WTC11 (cell line): ENCODE measurements at regions not wholly inside any gene's neighbourhood (a gene's known extent, or its start where the extent isn't known, plus 50 kb on each side); places are given as distances from the start of the nearest gene placed in this dataset.
A peak's percentile ranks its signal among the peaks of the same experiment; 100 is the strongest.

Experiments
- ATAC-seq: fragments of 200-7000 bp; cut with Tn5 transposase; 2 replicates; pipeline ENCODE4 v1.10.0; 2021; ENCODE audit warnings: mild to moderate bottlenecking, moderate library complexity
- CTCF ChIA-PET: fragments of 300-600 bp; sonication (Branson Sonifier 250); formaldehyde crosslinking; loops from one replicate; lab custom pipeline; 2021; ENCODE audit warnings: antibody characterized with exemption; lab: Charles Lee
- POLR2A ChIA-PET: fragments of 350-600 bp; sonication (Branson Sonifier 250); formaldehyde crosslinking; loops from one replicate; lab custom pipeline; 2021; ENCODE audit warnings: antibody characterized with exemption; lab: Charles Lee
- DNase-seq: peaks from one replicate; pipeline ENCODE4 v3.0.0; 2021; ENCODE audit warnings: low spot score
- H3K27ac Mint-ChIP-seq: 2 replicates; pipeline ENCODE4 v1.8.0; 2021; ENCODE audit warnings: mixed read lengths
- H3K27me3 Mint-ChIP-seq: 2 replicates; pipeline ENCODE4 v1.8.0; 2021; ENCODE audit warnings: low read depth, mild to moderate bottlenecking, moderate library complexity, mixed read lengths
- H3K36me3 Mint-ChIP-seq: 2 replicates; pipeline ENCODE4 v1.8.0; 2021; ENCODE audit warnings: mixed read lengths
- H3K4me1 Mint-ChIP-seq: 2 replicates; pipeline ENCODE4 v1.8.0; 2022; ENCODE audit warnings: mixed read lengths
- H3K4me3 Mint-ChIP-seq: 2 replicates; pipeline ENCODE4 v1.8.0; 2021; ENCODE audit warnings: mild to moderate bottlenecking, moderate library complexity, mixed read lengths
- H3K9me3 Mint-ChIP-seq: 2 replicates; pipeline ENCODE4 v1.8.0; 2021; ENCODE audit warnings: mixed read lengths
- CREB1 ChIP-seq: sonication (generic); formaldehyde crosslinking; IDR thresholded peaks from 2 replicates; pipeline ENCODE4 v1.8.0; 2023; ENCODE audit warnings: mild to moderate bottlenecking, missing genetic modification reagents
- ELF4 ChIP-seq: sonication (generic); formaldehyde crosslinking; IDR thresholded peaks from 2 replicates; pipeline ENCODE4 v1.8.1; 2022; ENCODE audit warnings: low read depth, mild to moderate bottlenecking, moderate library complexity, missing genetic modification reagents
- EMX1 ChIP-seq: fragments of 250-450 bp; sonication (Bioruptor Pico); IDR thresholded peaks from 2 replicates; pipeline ENCODE4 v1.8.0; 2021; ENCODE audit warnings: mild to moderate bottlenecking
- GRHL2 ChIP-seq: fragments of 250-450 bp; sonication (Bioruptor Pico); IDR thresholded peaks from 2 replicates; pipeline ENCODE4 v1.8.0; 2022; ENCODE audit warnings: mild to moderate bottlenecking, moderate library complexity; ENCODE audit not compliant: insufficient replicate concordance, severe bottlenecking
- IRF1 ChIP-seq: sonication (generic); formaldehyde crosslinking; IDR thresholded peaks from 2 replicates; pipeline ENCODE4 v1.8.0; 2023; ENCODE audit warnings: missing genetic modification reagents
- IRF2 ChIP-seq: sonication (generic); formaldehyde crosslinking; IDR thresholded peaks from 2 replicates; pipeline ENCODE4 v1.8.0; 2022; ENCODE audit warnings: low read depth, missing genetic modification reagents, borderline replicate concordance
- JUN ChIP-seq: sonication (generic); formaldehyde crosslinking; IDR thresholded peaks from 2 replicates; pipeline ENCODE4 v1.8.0; 2023; ENCODE audit warnings: mild to moderate bottlenecking, missing genetic modification reagents
- KAT7 ChIP-seq: sonication (generic); formaldehyde crosslinking; IDR thresholded peaks from 2 replicates; pipeline ENCODE4 v1.8.1; 2023; ENCODE audit warnings: missing genetic modification reagents, mild to moderate bottlenecking, borderline replicate concordance
- MXD4 ChIP-seq: fragments of 250-450 bp; sonication (Bioruptor Pico); IDR thresholded peaks from 2 replicates; pipeline ENCODE4 v1.8.0; 2021; ENCODE audit warnings: mild to moderate bottlenecking, moderate library complexity, borderline replicate concordance
- NFATC4 ChIP-seq: fragments of 250-450 bp; sonication (Bioruptor Pico); IDR thresholded peaks from 2 replicates; pipeline ENCODE4 v1.9.0; 2021; ENCODE audit warnings: mild to moderate bottlenecking
- NR1H2 ChIP-seq: sonication (generic); formaldehyde crosslinking; IDR thresholded peaks from 2 replicates; pipeline ENCODE4 v1.9.0; 2021; ENCODE audit warnings: mild to moderate bottlenecking, moderate library complexity, missing genetic modification reagents
- OVOL2 ChIP-seq: fragments of 250-450 bp; sonication (Bioruptor Pico); IDR thresholded peaks from 2 replicates; pipeline ENCODE4 v1.9.0; 2021; ENCODE audit warnings: mild to moderate bottlenecking, borderline replicate concordance
- TCF7 ChIP-seq: sonication (generic); formaldehyde crosslinking; IDR thresholded peaks from 2 replicates; pipeline ENCODE4 v1.8.0; 2022; ENCODE audit warnings: mild to moderate bottlenecking, low read depth, missing genetic modification reagents, moderate library complexity
- ZNF121 ChIP-seq: sonication (generic); formaldehyde crosslinking; IDR thresholded peaks from 2 replicates; pipeline ENCODE4 v1.8.0; 2023; ENCODE audit warnings: missing genetic modification reagents
- ZNF219 ChIP-seq: sonication (generic); formaldehyde crosslinking; IDR thresholded peaks from 2 replicates; pipeline ENCODE4 v1.8.0; 2023; ENCODE audit warnings: missing genetic modification reagents, mild to moderate bottlenecking, borderline replicate concordance
- ZNF281 ChIP-seq: sonication (generic); formaldehyde crosslinking; IDR thresholded peaks from 2 replicates; pipeline ENCODE4 v1.8.0; 2023; ENCODE audit warnings: mild to moderate bottlenecking, missing genetic modification reagents
- TF ChIP-seq, protein P1 (sequence below): sonication (generic); formaldehyde crosslinking; IDR thresholded peaks from 2 replicates; pipeline ENCODE4 v1.8.1; 2022; ENCODE audit warnings: low read depth, mild to moderate bottlenecking, moderate library complexity, missing genetic modification reagents, borderline replicate concordance
- TF ChIP-seq, protein P2 (sequence below): sonication (generic); formaldehyde crosslinking; IDR thresholded peaks from 2 replicates; pipeline ENCODE4 v1.8.0; 2022; ENCODE audit warnings: mild to moderate bottlenecking, missing genetic modification reagents
- TF ChIP-seq, protein P3 (sequence below): sonication (generic); formaldehyde crosslinking; IDR thresholded peaks from 2 replicates; pipeline ENCODE4 v1.8.0; 2023; ENCODE audit warnings: missing genetic modification reagents, mild to moderate bottlenecking, borderline replicate concordance

DNA sequence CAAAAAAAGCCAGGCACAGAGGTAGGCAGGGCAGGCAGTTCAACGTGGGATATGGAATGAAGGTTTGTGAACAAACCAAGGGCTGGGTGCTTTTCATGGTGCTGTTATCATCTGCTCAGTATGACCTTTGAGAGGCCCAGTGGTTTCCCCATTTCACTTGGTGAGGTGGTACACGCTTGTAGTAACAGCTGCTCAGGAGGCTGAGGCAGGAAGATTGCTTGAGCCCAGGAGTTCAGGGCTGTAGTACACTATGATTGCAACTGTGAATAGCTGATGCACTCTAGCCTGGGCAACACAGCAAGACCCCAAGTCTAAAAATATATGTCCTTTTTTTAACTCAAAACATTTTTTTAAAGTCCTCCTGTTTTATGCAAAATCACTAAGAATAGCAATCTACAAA, 174.8 kb downstream of the ENC1 start:
- no peak for ATAC-seq
- Mint-ChIP-seq H3K4me1 (peaks cover 14% of the 10 kb centered on the region), H3K9me3 (peaks cover 5% of the 10 kb centered on the region), H3K36me3 (no peaks in the 10 kb centered on the region)
- CTCF ChIA-PET = no interaction called here
- TF ChIP-seq NFATC4 (CRISPR knock-in tag) = no peak
- peak; percentile 81; the same call in 1 of the 2 replicates for TF ChIP-seq ZNF121 (CRISPR knock-in tag)
- TF ChIP-seq, all 79 proteins: peak for 1
- DNase-seq = no peak
- no peaks in the 10 kb centered on the region for H3K27me3 Mint-ChIP-seq
- H3K4me3 Mint-ChIP-seq = no peak overlapping the region
- POLR2A ChIA-PET = no interaction called here
- no peak overlapping the region for H3K27ac Mint-ChIP-seq

GRCh38 chr5:74464512-74465209, 175.9 kb downstream of the ENC1 start:
- Mint-ChIP-seq H3K4me1 (peaks cover 12% of the 10 kb centered on the region), H3K27ac (no peak overlapping the region; the same call in 1 of the 2 replicates)
- no peak for ATAC-seq
- TF ChIP-seq EMX1 = no peak
- no peak for TF ChIP-seq MXD4 (CRISPR knock-in tag)
- TF ChIP-seq, protein P1, sequence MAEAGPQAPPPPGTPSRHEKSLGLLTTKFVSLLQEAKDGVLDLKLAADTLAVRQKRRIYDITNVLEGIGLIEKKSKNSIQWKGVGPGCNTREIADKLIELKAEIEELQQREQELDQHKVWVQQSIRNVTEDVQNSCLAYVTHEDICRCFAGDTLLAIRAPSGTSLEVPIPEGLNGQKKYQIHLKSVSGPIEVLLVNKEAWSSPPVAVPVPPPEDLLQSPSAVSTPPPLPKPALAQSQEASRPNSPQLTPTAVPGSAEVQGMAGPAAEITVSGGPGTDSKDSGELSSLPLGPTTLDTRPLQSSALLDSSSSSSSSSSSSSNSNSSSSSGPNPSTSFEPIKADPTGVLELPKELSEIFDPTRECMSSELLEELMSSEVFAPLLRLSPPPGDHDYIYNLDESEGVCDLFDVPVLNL = no peak
- TF ChIP-seq KAT7 (CRISPR knock-in tag) = no peak
- TF ChIP-seq, protein P2, sequence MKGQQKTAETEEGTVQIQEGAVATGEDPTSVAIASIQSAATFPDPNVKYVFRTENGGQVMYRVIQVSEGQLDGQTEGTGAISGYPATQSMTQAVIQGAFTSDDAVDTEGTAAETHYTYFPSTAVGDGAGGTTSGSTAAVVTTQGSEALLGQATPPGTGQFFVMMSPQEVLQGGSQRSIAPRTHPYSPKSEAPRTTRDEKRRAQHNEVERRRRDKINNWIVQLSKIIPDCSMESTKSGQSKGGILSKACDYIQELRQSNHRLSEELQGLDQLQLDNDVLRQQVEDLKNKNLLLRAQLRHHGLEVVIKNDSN (CRISPR knock-in tag) = no peak
- no peak for TF ChIP-seq NR1H2 (CRISPR knock-in tag)
- no peak for TF ChIP-seq CREB1 (CRISPR knock-in tag)
- no peak for TF ChIP-seq ZNF121 (CRISPR knock-in tag)
- no peak for TF ChIP-seq TCF7 (CRISPR knock-in tag)
- TF ChIP-seq, protein P3, sequence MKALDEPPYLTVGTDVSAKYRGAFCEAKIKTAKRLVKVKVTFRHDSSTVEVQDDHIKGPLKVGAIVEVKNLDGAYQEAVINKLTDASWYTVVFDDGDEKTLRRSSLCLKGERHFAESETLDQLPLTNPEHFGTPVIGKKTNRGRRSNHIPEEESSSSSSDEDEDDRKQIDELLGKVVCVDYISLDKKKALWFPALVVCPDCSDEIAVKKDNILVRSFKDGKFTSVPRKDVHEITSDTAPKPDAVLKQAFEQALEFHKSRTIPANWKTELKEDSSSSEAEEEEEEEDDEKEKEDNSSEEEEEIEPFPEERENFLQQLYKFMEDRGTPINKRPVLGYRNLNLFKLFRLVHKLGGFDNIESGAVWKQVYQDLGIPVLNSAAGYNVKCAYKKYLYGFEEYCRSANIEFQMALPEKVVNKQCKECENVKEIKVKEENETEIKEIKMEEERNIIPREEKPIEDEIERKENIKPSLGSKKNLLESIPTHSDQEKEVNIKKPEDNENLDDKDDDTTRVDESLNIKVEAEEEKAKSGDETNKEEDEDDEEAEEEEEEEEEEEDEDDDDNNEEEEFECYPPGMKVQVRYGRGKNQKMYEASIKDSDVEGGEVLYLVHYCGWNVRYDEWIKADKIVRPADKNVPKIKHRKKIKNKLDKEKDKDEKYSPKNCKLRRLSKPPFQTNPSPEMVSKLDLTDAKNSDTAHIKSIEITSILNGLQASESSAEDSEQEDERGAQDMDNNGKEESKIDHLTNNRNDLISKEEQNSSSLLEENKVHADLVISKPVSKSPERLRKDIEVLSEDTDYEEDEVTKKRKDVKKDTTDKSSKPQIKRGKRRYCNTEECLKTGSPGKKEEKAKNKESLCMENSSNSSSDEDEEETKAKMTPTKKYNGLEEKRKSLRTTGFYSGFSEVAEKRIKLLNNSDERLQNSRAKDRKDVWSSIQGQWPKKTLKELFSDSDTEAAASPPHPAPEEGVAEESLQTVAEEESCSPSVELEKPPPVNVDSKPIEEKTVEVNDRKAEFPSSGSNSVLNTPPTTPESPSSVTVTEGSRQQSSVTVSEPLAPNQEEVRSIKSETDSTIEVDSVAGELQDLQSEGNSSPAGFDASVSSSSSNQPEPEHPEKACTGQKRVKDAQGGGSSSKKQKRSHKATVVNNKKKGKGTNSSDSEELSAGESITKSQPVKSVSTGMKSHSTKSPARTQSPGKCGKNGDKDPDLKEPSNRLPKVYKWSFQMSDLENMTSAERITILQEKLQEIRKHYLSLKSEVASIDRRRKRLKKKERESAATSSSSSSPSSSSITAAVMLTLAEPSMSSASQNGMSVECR = no peak
- TF ChIP-seq, all 79 proteins: peak for 0
- H3K9me3 Mint-ChIP-seq = peaks cover 5% of the 10 kb centered on the region
- H3K4me3 Mint-ChIP-seq = no peak overlapping the region
- DNase-seq = no peak
- H3K36me3 Mint-ChIP-seq = no peaks in the 10 kb centered on the region
- CTCF ChIA-PET = interaction anchor here (0.6 to 0.8 kb wide), 3 partner anchors 55 to 162 kb away, joined by 3 to 4 read pairs (median 4); no protein-coding TSS in a partner anchor
- H3K27me3 Mint-ChIP-seq = no peaks in the 10 kb centered on the region
- POLR2A ChIA-PET = interaction anchor here (0.6 kb wide), 1 partner anchor 71 kb away, joined by 5 read pairs; no protein-coding TSS in a partner anchor

DNA sequence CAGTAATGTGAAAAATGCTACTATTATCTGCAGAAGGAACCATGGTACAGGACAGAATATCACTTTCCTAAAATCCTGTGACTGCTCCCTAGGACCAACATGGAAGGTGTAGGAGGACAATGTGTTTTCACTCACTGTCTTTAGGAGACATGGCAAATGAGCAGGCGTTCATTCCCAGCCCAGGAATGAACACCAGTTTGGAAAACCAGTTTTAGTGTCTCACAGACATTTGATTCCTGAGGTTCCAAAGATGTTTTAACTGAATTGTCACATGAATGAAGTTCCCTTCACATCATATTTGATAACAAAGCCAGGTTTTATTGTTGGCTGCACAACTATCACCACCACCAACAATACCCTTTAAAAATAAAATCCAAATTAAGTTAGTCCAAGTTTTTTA, 178.2 kb downstream of the ENC1 start:
- no peak for DNase-seq
- no peak overlapping the region for H3K27ac Mint-ChIP-seq
- no peaks in the 10 kb centered on the region for H3K36me3 Mint-ChIP-seq
- H3K4me3 Mint-ChIP-seq = no peak overlapping the region
- H3K27me3 Mint-ChIP-seq = no peaks in the 10 kb centered on the region
- no peaks in the 10 kb centered on the region for H3K4me1 Mint-ChIP-seq
- H3K9me3 Mint-ChIP-seq = no peaks in the 10 kb centered on the region
- ATAC-seq = no peak
- ChIA-PET CTCF (no interaction called here), POLR2A (no interaction called here)
- TF ChIP-seq IRF2 (CRISPR knock-in tag) (no peak), EMX1 (no peak), ZNF219 (no peak), ZNF281 (no peak), IRF1 (CRISPR knock-in tag) (no peak), GRHL2 (CRISPR knock-in tag) (no peak), JUN (CRISPR knock-in tag) (no peak), OVOL2 (CRISPR knock-in tag) (no peak), ELF4 (CRISPR knock-in tag) (no peak)
- TF ChIP-seq, protein P2 (CRISPR knock-in tag) = no peak
